HG02763 (cell line): ENCODE measurements at regions not wholly inside any gene's neighbourhood (a gene's known extent, or its start where the extent isn't known, plus 50 kb on each side); places are given as distances from the start of the nearest gene placed in this dataset.

Source experiments
- ATAC-seq: cut with Tn5 transposase; IDR thresholded peaks from one replicate; pipeline ENCODE4 v1.9.1; 2021; ENCODE audit warnings: mild to moderate bottlenecking, moderate library complexity; ENCODE audit not compliant: unreplicated experiment

DNA sequence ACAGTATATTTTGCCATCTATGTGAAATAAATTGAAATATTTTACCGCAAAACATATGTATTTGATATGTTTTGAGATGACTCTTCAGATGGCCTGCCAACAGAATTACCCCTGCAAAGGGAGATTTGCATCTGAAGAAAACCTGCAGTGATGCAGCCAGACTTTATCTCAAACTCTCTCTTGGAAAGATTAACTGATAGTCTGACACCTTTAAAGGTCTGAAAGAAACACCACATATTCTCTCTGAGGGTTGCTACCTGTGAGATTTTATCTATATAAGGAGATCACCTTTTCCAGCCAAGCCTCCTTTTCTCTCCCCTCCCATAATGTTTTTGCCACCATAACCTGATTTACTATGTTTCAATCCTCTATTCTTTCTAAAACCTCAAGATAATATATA is 1106.3 kb upstream of the IGFBP7 start:
- ATAC-seq, result no peak

DNA sequence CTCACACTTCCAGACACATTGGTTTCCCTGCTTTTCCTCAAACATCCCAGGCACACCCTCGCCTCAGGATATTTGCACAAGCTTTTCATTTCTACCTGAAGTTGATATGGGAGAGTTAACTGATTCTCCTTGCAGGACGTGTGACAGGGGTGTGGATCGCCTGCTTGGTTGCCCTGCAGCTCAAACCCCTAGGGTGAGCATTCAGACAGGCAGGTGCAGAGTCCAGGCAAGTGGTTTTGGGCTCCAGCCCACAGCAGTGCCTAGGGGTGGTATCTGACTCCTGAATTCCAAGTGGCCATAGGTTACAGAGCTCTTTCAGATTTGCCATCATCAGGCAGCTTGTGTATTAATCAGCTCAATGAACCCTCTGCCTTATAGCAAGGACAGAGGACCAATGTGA is 1104.2 kb upstream of the IGFBP7 start:
- ATAC-seq, result no peak

DNA sequence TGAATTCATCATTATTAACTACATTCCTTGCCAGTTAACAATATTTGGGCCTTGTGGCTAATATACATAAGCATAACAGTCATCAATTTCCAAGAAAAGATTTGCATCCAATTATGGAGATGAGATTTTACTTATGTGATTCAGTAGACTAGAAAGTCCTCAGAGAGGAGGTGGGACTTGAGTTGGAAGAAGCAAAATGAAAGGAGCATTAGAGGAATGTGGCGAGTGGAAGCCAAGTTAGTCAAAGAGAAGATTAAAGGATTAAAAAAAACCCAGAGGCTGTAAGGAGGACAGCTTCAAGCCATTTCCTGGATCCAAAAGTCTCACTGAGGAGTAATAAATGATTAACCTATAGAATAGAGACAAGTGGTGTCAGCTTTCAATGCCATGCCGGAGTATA is 1099.4 kb upstream of the IGFBP7 start:
- no peak for ATAC-seq

DNA sequence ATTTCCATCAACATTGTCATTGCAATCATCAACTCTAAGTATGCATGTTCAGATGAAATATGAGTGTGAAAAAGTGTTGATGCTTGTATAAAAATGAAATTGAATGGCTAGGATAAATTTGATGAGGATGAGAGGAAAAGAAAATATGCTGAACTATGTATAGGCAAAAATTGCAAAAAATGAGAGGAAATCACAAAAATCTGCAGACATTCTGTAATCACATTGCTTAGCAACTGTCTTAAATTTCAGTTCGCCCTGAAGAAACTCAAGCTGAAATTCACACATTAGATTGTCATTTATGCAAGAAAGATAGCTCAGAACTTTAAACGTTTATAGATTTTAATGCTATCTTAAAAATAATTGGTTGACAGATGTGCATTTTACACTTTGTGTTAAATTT is 1098.8 kb upstream of the IGFBP7 start:
- no peak for ATAC-seq

DNA sequence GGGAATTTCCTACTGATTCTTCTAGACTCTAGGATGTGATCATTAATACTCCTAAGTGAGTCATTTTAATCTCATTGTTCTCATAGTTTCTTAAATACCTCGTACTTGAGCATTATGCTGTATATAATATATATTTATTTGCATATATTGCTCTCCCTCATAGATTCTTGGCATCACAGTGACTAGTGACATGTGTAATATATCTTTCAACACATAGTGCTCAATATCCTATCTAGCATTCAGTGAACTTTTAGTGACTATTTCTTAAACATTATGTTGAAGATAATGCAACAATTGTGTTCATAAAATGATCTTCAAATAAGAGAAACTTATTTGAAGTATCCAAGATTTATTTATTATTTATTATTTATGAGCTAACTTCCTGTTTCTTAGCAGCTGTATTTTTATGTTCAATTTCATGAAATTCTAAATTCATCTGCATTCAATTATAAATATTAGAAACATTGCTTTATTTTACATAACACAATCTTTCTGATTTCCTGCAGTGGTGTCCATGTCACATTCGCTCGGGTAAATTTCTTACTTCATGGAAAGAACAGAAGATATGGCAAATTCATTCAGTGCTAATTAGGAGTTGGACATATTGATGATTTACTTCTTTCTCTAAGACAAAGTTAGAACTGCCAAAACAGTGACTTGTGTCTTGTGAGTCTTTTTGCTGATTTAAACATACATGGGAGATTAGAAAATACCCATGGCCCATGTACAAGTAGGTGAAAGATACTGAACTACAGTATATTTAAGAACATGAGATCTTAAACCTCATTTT is 1095.5 kb upstream of the IGFBP7 start:
- no peak for ATAC-seq

DNA sequence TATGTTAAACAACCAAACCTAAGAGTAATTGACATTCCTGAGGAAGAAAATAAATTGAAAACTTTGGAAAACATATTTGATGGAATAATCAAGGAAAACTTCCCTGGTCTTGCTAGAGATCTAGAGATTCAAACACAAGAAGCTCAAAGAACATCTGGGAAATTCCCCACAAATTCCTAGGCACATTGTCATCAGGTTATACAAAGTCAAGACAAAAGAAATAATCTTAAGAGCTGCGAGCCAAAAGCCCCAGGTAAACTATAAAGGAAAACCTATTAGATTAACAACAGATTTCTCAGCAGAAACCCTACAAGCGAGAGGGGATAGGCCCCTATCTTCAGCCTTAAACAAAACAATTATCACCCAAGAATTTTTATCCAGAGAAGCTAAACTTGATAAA is 1082.0 kb upstream of the IGFBP7 start:
- no peak for ATAC-seq

DNA sequence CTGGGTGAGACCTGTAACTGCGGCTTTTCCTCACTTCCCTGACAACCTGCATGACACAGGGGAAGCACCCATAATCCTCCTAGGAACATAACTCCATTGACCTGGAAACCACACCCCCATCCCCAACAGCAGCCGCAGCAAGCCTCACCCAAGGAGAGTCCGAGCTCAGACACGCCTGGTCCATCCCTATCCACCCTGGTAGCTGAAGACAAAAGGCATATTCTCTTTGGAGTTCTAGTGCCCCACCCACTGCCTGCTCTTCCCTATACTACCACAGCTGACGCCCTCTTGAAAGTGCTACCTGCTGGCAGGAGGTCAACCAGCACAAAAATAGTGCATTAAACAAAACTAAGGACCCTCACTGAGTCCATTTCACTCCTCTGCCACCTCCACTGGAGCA is 1080.9 kb upstream of the IGFBP7 start:
- ATAC-seq, result no peak

DNA sequence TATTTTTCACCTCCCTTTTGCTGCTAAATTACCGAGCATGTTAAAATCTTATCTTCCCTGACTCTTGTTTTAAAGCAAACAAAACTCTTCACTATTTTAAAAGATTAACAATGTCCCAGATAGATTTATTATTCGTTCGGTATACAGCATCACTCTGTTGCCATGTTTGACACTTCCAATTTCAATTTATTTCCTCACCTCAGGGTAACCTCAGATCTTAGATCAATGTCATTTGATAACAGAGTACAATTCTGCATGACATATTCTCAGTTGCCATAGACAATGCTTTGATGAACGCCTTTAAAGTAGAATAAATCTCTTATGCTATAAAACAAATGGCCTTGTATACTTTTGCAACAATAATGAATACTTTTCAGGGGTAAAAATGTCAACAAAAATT is 1078.1 kb upstream of the IGFBP7 start:
- no peak for ATAC-seq

DNA sequence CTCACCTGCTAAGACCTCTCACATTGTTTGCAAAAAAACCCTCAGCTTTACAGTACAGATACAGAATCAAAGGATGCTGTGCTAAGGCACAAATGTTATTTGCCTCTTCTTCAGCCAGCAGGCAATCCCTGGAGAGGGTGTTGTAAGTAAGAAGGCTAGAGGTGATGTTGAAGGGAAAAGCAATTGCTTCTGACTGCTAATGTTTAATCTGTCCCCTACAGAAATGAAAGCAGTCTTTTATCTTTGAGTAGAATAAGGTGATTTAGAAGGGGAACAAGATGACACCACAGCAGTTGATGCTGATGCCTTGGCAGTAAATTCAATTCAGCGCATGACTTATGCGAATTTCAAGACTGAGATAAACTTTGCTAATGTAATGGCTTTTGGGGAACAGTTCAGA is 1064.8 kb upstream of the IGFBP7 start:
- no peak for ATAC-seq

DNA sequence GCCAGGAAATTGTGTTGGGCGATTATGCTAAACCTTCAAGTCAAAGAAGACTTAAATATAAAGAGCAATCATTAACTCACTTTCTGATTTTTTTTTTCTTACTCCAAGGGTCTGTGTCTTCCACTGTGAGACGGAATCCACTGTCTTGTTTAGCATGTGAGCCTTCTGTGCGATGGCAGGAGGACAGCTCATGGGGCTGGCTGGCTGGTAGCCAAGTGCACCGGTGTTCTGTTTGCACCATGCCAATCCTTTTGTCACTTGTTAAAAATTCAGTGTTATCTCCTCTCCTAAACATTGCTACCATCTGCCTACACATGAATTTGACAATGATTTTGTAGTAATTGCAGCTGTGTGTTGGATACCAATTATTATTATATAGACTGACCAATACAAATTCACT is 1056.3 kb upstream of the IGFBP7 start:
- no peak for ATAC-seq

DNA sequence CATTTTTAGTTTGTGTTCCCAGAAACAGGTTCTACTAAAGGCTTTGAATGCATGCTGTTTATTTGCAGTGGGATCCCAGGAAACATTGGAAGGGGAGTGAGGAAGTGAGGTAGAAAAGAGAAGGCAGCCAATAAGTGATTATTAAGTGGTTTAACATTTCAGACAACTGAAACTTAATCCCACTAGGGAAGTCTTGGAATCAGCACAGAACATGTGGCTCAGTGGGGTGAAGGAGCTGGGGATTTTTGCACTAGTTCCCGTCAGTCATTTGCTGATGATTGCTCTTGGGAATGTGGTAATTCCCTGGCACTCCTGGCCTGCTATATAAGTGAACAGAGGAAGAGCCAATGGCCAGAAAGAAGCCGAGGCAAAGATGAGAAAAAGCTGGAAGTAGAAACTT is 1053.0 kb upstream of the IGFBP7 start:
- ATAC-seq, result no peak

DNA sequence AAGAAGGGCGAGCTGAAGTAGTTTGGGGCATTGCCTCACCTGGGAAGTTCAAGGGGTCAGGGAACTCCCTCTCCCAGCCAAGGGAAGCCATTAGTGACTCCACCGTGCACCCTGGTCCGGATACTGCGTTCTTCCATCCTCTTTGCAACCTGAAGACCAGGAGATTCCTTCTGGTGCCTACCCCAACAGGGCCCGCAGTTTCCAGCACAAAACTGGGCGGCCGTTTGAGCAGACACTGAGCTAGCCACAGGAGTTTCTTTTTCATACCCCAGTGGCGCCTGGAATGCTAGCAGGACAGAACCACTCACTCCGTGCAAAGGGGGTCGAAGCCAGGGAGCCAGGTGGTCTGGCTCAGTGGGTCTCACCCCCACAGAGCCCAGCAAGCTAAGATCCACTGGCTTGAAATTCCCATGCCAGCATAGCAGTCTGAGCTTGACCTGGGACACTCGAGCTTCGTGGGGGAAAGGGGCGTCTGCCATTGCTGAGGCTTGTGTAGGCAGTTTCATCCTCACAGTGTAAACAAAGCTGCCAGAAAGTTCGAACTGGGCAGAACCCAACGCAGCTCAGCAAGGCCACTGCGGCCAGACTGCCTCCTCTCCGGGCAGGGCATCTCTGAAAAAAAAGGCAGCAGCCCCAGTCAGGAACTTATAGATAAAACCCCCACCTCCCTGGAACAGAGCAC is 1039.4 kb upstream of the IGFBP7 start:
- ATAC-seq, result no peak

DNA sequence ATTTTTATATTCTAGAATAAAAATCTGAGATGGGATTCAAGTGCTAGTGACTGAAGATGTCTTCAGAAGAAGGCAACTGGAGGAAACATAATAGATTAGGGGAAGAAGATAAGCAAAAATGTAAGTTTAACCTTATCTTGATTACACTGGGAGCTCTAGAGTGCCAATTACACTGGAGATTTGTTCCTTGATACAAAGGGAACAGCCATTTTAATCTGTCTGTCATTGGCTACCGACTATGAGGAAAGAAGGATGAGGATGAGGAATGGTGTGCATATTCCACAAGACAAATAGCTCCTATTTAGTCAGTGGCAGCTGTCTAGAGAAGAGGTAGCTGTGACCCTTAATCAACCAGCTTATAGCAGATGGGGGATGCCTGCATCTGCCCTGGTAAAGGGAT is 1034.5 kb upstream of the IGFBP7 start:
- ATAC-seq, result no peak

DNA sequence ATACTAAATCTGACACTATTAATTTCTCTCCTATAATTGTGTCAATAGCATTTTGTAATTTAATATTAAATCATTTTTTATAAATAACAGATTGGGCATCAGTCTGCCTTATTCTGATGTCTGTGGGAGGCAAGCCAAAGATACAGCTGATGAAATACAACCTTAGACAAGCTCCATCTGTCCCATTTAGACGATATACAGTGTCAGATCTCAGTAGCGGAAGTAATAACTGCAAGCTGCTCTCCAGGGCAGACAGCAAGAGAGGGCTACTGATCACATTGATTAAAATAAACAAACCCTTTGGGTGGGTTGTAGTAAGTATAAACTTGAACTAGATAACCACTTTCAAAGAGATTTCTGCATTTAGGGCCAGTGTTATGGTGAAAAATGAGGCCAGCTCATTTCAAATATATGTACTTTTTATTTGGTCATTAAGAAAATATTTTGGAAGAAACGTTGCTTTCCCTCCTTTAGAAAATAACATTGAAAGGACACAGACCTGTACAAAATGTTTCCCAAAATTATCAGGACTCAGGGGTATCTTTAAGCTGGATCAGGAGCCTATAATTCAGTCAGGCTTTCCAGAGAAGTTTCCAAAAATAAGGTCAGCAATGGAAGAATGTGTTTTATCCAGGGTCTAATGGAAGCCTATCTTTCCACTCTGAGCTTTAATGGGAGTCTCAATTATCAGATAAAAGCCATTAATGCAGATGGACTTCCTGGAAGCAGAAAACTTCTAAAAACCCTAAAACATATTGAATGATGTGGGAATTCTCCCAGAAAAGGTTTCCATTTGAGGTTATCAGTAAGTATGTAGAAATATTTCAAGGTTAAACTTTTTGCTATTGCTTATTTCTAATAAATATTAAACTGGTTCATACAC is 1028.8 kb upstream of the IGFBP7 start:
- ATAC-seq, result no peak

DNA sequence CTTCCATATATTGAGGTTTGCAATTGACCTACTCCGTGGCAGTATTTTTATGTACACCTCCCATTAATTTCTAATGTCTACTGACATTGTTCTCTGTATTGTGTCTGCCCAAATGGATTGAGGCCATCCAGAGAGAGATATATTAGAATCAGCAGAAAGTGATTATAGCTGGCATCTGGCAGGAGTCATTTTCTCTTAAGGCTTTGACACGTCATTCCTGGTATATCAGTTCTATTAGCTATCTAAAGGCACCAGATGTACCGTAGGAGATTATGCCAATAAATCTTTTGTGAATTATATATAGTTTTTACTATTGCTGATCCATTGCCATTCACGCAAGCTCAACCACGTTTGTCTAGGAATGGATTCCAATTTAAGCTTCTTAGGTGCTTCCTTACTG is 1026.4 kb upstream of the IGFBP7 start:
- no peak for ATAC-seq

DNA sequence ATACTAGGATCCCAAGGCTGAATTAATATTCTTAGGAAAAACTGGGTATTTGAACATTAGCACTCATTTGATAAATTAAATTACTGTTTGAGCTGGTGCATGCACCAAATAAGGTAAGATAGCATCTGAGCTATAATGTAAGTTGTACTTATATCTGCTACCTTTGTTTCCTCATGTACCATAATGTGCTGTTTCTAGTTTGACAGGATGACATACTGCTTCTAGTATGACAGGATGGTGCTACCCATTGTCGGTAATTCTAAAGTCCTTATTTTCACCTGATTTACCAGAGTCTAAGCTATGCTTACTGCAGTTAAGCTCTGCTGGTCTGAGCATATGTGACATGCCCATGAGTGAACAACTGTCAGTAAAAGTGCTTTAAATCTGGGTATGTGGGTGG is 1017.5 kb upstream of the IGFBP7 start:
- no peak for ATAC-seq

DNA sequence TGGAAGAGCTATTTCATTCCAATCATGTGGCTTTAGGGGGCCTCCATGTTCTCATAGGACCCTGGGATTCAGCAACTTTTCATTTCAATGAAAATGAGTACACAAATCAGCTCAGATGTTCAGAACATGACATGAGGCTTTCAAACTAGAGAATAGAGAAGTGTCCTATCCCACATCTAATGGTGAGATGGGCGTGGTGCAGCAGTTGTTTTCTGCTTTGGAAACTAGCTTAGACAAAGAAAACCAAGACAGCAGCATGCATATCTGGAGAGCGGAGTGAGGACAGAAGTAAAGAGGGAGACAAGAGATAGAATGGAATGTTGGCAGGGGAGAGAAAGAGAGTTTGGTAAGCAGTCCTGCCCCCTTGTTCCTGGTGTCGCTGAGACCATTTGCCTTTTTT is 1009.1 kb upstream of the IGFBP7 start:
- ATAC-seq, result no peak

DNA sequence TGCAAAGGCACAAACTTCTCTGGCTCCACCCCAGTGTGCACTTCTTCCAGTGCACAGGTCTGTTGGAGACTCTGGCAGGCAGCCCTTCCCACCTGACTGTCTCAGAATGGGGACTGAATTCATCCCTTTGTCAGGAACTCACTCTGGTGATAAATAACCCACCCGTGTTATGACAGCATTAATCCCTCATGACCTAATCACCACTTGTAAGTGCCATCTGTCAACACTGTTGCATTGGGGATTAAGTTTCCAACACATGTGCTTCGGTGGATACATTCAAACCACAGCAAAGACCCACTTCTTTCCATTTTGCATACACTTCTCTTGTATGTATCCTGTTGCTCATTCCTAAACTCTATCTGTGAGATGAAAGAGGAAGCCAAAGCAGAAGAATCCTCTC is 1002.9 kb upstream of the IGFBP7 start:
- ATAC-seq, result no peak

DNA sequence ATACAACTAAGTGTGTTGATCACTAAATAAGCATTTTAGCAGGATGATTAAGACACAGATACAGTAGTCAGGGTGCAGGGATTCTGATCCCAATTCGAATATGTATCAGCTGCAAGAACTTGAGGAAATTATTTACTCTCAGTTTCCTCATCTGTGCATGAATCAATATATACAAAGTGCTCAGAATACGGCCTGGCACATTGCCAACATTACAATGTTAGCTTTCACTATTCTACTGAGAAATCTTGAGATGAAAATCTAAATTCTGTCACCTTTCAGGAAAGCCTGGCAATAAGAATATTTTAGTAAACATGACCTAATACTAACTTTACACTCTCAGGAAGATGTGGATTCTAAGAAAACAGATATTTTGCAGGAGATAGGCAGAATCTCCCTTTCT is 1001.6 kb upstream of the IGFBP7 start:
- ATAC-seq, result no peak

DNA sequence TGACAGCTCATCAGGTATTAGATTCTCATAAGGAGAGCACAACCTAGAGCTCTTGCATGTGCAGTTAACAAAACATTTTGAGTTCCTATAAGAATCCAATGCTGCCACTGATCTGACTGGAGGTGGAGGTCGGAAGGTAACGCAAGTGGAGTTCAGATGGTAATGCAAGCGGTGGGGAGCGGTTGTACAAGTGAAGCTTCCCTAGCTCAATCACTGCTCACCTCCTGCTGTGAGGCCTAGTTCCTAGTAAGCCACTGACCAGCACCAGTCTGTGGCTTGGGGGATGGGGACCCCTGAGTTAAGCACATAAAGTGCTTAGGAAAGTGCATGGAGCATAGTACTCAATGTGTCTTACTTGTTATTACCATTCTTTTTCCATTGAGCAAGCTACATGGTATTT is 983.2 kb upstream of the IGFBP7 start:
- no peak for ATAC-seq

DNA sequence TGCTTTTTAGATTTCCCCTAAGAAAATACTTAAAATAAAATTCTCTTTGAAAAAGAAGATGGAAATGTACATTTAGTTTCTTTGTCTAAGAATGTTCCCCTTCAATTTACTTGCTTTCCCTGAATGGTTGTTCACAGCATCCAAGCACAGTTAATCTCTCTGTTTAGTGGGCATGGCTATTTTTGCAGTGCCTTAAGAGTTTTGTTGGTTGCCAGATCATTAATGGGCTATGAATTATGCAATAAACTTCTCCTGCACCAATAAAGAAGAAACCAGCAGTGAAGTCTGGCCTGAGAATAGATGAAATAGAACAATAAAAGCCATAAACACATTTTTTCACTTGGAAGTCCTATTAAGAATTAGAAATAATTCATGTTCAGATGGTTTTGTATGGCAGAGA is 980.4 kb upstream of the IGFBP7 start:
- no peak for ATAC-seq

DNA sequence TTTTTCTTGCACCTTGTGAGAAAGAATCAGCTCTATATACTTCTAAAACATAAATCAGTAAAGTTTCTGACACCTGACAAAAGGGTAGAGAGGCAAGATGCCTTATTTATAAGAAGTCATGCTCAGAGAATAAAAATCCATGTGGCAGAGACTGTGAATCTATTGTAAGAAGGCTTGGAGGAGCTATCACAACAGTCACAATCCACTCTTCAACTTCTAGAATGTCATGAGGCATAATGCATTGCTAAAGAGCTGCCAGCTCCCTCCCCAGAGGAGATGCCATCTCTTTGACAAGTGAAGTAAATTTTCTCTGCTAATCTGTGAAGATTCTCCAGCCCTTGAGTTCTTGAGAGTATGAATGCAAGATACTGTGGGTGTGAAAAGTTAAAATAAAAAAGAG is 971.2 kb upstream of the IGFBP7 start:
- no peak for ATAC-seq
